ENCODE measurements at regions not wholly inside any gene's neighbourhood (a gene's known extent, or its start where the extent isn't known, plus 50 kb on each side); places are given as distances from the start of the nearest gene placed in this dataset.
A peak's percentile ranks its signal among the peaks of the same experiment; 100 is the strongest.

DNA sequence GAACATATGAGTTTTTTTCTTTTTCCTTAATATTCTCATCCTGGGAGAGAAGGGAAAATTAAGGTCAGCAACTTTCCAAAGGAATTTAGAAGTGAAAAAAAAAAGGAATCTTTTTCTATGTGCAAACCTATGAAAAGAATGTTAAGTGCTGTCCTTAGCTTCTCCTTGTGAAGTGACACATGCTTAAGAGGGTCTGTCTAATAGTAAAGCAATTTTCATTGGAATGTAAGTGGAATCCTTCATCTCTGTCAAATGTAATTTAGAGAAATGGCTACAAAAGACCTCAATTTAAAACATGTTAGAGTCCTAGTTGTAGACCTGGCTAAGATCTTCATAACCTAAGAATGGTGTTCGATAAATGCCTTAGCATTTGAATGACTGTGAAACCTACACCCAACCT lies 117.4 kb upstream of the EPB41L3 start:
- WGBS, 2 donors, result 67 to 68% methylated on average over 1 of the region's 1 CpG
- no peak for ATAC-seq (ENCODE audit: low FRiP score in 2 of 2)
- H3K27ac ChIP-seq, result no peak overlapping the region

DNA sequence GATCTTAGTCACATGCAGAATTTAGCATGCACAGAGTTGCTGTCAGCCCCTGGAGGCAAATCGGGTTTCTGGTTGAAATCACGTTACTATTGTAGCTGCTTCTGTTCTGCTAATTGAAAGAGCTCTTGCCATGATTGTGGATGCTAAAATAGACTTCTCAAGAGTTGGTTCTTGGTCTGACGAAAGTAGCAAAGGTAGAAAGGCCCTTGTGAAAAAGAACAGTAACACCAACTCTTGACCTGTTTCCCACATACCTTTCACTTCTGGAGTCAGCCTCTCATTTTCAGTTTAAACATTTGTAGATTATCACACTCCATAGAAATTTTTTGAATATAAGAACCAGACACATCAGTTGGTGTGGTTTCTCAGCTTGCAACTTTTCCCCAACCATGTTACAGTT lies 110.0 kb upstream of the EPB41L3 start:
- no peak overlapping the region for H3K27ac ChIP-seq
- TF ChIP-seq POLR2A (IDR thresholded peaks at IDR 0.05) (no peak), POLR2AphosphoS5 (IDR thresholded peaks at IDR 0.05) (no peak), EP300 (IDR thresholded peaks at IDR 0.05) (no peak)
- TF ChIP-seq, protein P1, sequence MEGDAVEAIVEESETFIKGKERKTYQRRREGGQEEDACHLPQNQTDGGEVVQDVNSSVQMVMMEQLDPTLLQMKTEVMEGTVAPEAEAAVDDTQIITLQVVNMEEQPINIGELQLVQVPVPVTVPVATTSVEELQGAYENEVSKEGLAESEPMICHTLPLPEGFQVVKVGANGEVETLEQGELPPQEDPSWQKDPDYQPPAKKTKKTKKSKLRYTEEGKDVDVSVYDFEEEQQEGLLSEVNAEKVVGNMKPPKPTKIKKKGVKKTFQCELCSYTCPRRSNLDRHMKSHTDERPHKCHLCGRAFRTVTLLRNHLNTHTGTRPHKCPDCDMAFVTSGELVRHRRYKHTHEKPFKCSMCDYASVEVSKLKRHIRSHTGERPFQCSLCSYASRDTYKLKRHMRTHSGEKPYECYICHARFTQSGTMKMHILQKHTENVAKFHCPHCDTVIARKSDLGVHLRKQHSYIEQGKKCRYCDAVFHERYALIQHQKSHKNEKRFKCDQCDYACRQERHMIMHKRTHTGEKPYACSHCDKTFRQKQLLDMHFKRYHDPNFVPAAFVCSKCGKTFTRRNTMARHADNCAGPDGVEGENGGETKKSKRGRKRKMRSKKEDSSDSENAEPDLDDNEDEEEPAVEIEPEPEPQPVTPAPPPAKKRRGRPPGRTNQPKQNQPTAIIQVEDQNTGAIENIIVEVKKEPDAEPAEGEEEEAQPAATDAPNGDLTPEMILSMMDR (IDR thresholded peaks at IDR 0.05), result no peak
- no peaks in the 10 kb centered on the region for H3K9me3 ChIP-seq
- H3K4me1 ChIP-seq, result no peaks in the 10 kb centered on the region
- DNase-seq, result no peak
- 52 to 72% methylated on average over 3 of the region's 3 CpGs for WGBS, 2 donors
- no peaks in the 10 kb centered on the region for H3K27me3 ChIP-seq
- no peaks in the 10 kb centered on the region for H3K36me3 ChIP-seq
- H3K4me3 ChIP-seq, result no peak overlapping the region
- ATAC-seq (ENCODE audit: low FRiP score in 2 of 2), result no peak

More for the DNA sequence above, 117.4 kb upstream of the EPB41L3 start:
- no peak for DNase-seq
- Histone ChIP-seq H3K27me3 (no peaks in the 10 kb centered on the region), H3K9me3 (no peaks in the 10 kb centered on the region), H3K36me3 (no peaks in the 10 kb centered on the region), H3K4me1 (no peaks in the 10 kb centered on the region), H3K4me3 (no peak overlapping the region)
- TF ChIP-seq, protein P1 (IDR thresholded peaks at IDR 0.05), result no peak
- no peak for TF ChIP-seq POLR2A (IDR thresholded peaks at IDR 0.05)
- TF ChIP-seq EP300 (IDR thresholded peaks at IDR 0.05), result no peak

DNA sequence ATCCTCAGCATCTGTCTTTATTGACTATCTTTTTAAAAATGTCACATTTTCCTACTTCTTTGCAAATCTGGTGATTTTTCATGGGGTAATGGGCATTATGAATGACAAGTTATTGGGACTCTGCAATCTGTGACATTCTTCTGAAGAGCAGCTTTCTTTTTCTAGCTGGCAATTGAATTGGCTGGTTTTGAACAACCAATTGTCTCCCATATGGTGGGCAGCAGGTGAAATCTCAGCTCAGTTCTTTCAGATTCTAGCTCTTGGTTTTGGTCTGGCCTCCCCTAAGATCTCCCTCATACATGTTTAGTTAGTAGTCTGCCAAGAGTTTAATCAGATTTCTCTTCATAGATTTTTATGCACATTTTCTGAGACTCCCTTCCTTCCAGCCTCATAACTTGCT lies 107.9 kb upstream of the EPB41L3 start:
- TF ChIP-seq POLR2A (IDR thresholded peaks at IDR 0.05) (no peak), POLR2AphosphoS5 (IDR thresholded peaks at IDR 0.05) (no peak), EP300 (IDR thresholded peaks at IDR 0.05) (no peak)
- TF ChIP-seq, protein P1 (IDR thresholded peaks at IDR 0.05), result no peak
- no peaks in the 10 kb centered on the region for H3K4me1 ChIP-seq
- no peak for DNase-seq

DNA sequence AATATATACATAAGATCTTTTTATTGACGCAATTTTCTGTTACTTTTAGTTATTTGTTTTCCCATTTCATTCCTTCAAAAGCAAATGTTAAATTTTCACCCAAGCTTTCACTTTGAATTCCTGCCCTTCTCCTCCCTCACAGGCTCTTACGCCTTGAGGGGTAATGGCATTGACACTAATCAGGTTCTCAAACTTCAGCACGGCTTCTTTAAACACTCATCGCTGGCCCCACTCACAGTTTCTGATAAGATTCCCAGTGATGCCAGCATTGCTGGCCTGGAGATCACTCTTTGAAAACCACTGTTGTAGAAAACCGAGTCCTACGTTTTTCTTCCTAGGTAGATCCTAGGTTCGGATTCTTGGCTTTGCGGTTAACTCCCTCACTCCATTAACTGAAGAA lies 105.6 kb upstream of the EPB41L3 start:
- DNase-seq (no peak), ATAC-seq (ENCODE audit: low FRiP score in 2 of 2) (no peak)
- Histone ChIP-seq H3K4me1 (no peaks in the 10 kb centered on the region), H3K4me3 (no peak overlapping the region), H3K9me3 (no peaks in the 10 kb centered on the region), H3K27ac (no peak overlapping the region), H3K36me3 (no peaks in the 10 kb centered on the region), H3K27me3 (no peaks in the 10 kb centered on the region)
- WGBS, 2 donors, result 68 to 76% methylated on average over 8 of the region's 8 CpGs
- TF ChIP-seq EP300 (IDR thresholded peaks at IDR 0.05), result no peak

More for the DNA sequence above, 107.9 kb upstream of the EPB41L3 start:
- Histone ChIP-seq H3K9me3 (no peaks in the 10 kb centered on the region), H3K27me3 (no peaks in the 10 kb centered on the region), H3K36me3 (no peaks in the 10 kb centered on the region), H3K4me3 (no peak overlapping the region), H3K27ac (no peak overlapping the region)
- no peak for ATAC-seq (ENCODE audit: low FRiP score in 2 of 2)

- TF ChIP-seq POLR2AphosphoS5 (IDR thresholded peaks at IDR 0.05) (no peak), EP300 (IDR thresholded peaks at IDR 0.05) (no peak), POLR2A (IDR thresholded peaks at IDR 0.05) (no peak)
- TF ChIP-seq, protein P1 (IDR thresholded peaks at IDR 0.05), result no peak
- peak in 1 of 2 donors; percentile 91 for ATAC-seq (ENCODE audit: low FRiP score in 2 of 2)
- 72 to 84% methylated on average over 3 of the region's 3 CpGs for WGBS, 2 donors
Measured at GRCh38 chr18:5646739-5647138, 102.9 kb upstream of the EPB41L3 start.

More at GRCh38 chr18:5646739-5647138, 102.9 kb upstream of the EPB41L3 start:
- no peak overlapping the region for H3K4me3 ChIP-seq
- H3K36me3 ChIP-seq, result no peaks in the 10 kb centered on the region
- DNase-seq, result no peak
- H3K27me3 ChIP-seq, result no peaks in the 10 kb centered on the region
- H3K27ac ChIP-seq, result no peak overlapping the region
- H3K4me1 ChIP-seq, result no peaks in the 10 kb centered on the region
- H3K9me3 ChIP-seq, result no peaks in the 10 kb centered on the region

All from upper lobe of left lung (tissue), 6 donors.